NCI-H345 treated with DMSO at 0.1 percent for 48 hours (cell line): ENCODE measurements at regions not wholly inside any gene's neighbourhood (a gene's known extent, or its start where the extent isn't known, plus 50 kb on each side); places are given as distances from the start of the nearest gene placed in this dataset.
"Not testable (repeated sequence)": the region's sequence is repeated elsewhere in the genome, so short reads cannot be mapped to it uniquely, and the experiment has no call there.

Source experiments
- DNase-seq: peaks from one replicate; lab custom pipeline; 2025; ENCODE audit not compliant: unreplicated experiment; lab: John Stamatoyannopoulos, UW

DNA sequence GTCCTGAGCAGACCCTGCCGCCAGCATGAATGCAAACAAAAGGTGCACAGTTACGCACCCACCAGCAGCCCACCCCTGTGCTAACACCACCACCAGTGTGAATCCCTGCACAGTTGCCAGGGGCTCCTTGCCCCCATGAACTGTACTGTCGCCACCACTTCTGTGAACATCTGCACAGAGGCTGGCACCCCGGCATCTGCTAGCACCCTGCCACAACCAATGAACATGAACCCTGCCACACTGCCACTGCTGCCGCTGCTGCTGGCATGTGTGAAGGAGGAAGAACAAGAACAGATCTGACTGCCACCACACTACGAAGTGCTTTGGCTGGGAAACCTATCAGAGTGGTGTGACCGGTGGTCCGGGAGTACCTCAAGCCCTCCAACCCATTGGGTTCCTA lies 261.3 kb downstream of the PARM1 start:
- DNase-seq = no peak

DNA sequence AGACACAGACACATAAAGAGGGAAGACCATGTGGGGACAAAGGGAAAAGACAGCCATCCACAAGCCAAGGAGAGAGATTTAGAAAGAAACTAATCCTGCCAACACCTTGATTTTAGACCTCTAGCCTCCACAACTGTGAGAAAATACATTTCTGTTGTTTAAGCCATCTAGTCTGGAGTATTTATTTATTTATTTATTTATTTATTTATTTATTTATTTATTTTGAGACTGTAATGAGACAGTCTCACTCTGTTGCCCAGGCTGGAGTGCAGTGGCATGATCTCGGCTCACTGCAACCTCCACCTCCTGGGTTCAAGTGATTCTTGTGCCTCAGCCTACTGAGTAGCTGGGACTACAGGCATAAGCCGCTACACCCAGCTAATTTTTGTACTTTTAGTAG lies 259.3 kb downstream of the PARM1 start:
- DNase-seq = not testable (repeated sequence)

DNA sequence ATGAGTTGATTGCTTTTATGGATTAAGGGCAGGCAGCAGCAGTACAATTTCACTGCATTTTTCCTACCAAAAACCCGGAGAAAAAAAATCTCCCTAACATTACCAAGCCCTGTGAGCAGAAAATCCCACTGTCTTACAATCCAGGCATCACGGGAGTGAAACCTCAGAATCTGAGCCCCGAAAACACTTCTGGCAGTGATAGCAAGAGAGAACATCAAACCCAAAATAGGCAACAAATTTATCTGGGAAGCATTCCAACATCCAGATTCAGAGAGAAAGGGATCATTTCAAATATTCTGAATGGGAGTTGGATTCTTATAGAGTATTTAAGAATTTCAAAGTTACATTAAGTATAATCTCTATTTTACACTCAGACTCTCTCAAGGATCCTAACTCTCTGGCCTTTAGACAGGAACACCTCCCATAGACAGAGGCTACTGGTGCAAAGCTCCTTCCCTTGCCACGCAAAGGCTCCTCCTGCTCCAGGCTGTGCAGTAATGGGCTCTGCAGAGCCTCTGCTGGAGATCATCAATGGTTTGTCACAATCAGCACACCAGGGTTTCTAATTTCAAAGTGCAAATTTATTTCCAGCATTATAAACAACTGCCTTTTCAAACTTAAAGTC lies 256.9 kb downstream of the PARM1 start:
- no peak for DNase-seq

DNA sequence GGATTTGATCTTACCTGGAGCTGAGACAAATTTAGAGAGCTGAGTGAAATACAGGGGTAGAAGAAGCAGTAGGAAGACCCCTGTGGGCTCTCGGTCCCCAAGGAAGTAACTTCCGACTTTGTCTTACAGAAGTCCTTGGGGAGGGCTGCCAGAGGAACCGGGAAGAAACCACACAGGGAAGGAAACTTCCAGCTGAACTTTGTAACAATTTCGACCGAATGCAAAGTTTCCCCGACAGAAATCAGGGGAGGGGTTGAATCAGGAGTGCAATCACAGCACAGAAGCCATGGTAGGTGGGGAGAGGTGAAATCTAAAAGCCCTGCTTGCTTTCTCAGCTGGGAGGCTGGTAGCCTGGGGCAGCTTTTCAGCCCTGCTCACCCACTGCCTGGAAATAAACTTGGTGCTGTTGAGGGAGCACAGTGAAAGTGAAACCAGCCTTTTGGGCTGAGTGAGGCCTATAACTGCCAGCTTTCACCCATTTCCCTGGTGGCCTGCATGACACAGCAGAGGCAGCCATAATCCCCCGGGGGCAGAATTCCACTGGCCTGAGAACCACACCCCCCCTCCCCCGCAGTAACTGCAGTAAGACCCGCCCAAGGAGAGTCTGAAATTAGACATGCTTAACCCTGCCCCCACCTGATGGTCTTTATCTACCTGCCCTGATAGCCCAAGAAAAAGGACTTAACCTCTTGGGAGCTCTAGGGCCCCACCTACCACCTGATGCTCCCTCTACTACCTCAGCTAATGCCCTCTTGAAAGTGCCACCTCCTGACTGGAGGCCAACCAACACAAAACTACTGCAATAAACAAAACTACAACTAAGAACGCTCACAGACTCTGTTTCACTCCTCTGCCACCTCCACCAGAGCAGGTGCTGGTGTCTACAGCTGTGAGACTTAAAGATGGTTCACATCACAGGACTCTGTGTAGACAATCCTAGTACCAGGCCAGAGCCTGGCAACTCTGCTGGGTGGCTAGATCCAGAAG lies 248.2 kb downstream of the PARM1 start:
- DNase-seq = no peak

DNA sequence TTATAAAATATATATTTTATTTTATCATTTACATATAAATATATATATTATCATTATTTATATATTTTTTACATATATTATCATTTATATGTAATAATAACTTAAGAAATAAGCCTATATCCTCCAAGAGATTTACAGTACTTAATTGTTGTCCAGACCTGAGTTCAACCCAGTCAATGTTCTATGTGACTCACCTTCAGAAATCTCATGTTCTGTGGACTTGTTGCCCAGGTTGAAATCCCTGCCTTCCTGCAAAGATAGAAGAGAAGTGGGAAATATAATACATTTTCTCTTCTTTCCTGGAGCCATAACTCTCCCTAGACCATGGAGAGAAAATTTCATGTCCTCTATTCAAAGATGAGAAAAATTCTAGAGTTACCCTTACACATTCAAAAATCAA lies 247.3 kb downstream of the PARM1 start:
- DNase-seq = no peak

DNA sequence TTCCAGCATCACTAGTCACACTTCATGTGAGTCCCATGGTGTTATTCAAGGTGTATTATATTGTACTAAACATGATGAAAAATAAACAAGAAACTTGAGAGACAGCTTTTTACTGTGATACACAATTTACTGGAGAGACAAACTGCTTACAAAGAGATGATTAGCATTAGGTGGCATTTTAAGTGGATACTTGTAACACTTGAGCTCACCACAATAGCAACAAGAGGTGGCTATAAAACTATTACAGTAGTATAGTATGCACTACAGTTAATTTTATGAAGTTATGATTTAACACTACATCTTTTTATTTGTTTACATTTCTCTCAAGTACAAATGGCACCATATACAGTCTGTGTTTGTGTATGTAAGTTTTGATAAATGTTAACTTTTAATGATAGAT lies 246.6 kb downstream of the PARM1 start:
- DNase-seq = peak; percentile 37

DNA sequence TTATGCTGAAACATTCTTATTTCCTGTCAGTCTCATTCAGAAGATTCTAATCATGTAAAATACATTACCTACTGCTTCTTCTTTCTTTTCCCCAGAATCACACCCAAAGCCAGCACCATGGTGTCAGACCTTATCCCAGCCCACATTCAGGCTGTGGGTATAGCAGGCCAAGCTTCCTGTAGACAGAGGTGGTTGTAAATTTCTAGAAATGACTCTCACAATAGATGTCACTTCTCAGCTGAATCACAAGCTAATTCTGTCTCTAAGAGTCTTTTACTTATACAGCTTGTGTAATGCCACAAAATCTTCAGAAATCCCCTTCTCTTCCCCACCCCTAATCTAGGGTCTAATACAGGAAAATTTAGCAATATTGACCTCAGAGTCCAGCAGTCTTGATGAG lies 239.6 kb downstream of the PARM1 start:
- DNase-seq = no peak

DNA sequence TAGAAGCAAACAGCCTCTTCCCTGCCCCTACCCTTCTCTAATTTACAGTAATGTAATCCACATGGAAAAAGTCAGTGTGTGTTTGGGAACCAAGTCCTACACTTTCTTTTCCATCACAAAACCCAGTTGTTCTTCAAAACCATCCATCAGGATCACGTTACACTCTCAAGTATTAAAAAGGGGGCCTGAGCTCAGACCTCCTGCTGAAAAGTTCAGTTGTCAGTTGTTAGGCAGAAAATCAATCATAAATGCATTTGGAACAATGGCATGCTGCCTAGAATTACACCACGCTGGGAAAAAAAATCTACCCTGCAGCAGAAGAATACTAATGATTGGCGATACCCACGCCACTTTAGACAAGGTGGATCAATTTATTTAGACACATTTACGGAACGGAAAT lies 236.5 kb downstream of the PARM1 start:
- peak; percentile 3 for DNase-seq

DNA sequence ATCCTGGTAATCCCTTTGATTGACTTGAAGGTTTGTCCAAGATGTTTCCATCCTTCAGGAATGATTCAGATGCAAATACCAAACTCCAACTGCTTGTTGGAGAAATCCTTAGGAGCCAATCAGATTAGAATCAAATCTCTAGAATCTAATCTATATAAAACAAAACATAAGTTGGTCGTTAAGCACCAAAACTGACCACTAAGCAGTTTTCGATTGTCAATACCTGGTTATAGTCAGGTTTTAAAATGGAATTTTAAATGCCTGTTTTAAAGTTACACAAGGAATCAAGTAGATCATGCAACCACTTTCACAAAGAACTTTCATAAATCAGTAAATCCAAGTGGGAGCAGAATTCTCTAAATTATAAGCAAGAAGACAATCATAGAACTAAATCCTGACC lies 236.1 kb downstream of the PARM1 start:
- no peak for DNase-seq

DNA sequence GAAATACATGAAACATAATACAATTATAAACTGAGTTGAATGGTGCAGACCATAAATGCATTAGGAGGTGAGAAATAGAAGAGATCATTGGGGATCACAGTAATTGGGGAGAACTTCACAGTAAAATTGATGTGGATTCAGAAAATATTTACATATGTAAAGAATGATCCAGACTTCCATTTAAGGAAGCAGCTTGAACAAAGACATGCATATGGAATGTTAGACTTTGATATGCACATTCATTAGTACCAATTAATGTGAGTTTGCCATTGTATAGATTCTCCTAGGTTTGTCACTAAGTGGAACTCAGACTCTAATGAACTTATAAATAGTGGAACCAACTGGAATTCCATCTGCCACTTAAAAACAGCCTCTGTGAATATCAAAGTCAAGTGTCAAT lies 235.6 kb downstream of the PARM1 start:
- DNase-seq = no peak

DNA sequence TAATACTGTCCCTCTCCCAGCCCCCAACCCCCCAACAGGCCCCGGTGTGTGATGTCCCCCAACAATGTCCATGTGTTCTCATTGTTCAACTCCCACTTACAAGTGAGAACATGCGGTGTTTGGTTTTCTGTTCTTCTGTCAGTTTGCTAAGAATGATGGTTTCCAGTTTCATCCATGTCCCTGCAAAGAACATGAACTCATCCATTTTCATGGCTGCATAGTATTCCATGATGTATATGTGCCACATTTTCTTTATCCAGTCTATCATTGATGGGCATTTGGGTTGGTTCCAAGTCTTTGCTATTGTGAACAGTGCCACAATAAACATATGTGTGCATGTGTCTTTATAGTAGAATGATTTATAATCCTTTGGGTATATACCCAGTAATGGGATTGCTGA lies 232.2 kb downstream of the PARM1 start:
- DNase-seq = not testable (repeated sequence)

DNA sequence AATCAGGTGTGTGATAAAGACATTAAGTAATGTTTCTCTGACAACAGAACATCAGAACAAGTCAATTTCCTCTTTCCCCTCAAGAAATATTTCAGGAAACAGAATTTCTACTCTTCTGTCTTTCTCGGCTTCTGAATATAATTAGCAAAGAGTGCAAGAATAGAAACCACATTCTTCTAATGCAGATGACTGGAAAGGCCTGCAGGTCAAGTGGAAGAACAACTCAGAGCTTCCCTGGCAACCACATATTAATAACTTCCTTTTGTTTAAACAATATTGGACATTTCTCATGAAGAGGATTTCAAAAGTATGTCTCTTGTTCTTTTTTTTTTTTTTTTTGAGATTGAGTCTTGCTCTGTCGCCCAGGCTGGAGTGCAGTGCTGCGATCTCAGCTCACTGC lies 225.5 kb downstream of the PARM1 start:
- no peak for DNase-seq

DNA sequence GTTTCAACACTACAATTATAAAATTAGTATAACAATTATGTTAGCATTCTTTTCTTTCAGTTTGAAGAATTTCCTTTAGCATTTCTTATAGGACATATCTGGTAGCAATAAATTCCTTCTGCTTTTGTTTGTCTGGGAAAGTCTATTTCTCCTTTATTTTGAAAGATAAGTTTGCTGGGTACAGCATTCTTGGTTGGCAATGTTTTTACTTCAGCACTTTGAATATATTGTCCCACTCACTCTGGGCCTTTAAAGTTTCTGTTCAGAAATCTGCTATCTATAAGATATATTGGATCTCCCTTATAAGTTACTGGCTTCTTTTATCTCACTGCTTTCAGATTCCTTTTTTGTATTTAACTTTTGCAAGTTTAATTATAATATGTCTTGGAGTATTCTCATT lies 222.1 kb downstream of the PARM1 start:
- no peak for DNase-seq

DNA sequence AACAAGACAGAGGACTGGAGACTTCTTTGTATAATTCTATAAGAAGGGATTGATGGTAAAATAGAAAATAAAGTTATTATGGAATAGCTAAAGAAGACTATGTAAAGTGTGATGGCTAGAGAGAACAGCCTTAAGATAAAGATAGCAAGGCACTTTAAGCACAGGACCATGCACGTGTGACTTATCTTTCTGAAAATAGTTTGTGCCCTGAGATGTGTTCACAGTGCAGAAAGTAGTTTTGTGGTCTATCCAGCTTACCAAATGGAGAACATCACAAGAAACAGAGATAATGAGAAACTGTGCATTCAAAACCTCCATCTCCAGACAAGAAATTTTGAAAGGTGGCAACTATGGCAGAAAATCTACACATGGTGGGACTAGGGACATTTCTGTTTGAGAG lies 213.3 kb downstream of the PARM1 start:
- no peak for DNase-seq

DNA sequence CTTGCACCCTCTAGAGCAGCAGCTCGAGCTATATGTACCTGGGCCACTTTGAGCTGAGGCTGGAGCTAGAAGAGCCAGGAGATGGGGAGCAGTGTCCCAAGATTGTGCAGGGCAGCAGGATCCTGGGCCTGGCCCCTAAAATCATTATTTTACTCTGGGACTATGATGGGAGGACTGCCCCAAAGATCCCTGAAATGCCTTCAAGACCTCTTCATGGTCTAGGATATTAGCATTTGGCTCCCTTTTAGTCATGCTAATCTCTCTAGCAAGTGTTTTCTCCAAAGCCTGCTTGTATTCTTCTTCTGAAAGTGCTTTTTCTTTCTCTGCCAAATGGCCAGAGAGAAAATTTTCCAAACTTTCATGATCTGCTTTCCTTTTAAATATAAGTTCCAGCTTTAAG lies 211.6 kb downstream of the PARM1 start:
- DNase-seq = no peak

DNA sequence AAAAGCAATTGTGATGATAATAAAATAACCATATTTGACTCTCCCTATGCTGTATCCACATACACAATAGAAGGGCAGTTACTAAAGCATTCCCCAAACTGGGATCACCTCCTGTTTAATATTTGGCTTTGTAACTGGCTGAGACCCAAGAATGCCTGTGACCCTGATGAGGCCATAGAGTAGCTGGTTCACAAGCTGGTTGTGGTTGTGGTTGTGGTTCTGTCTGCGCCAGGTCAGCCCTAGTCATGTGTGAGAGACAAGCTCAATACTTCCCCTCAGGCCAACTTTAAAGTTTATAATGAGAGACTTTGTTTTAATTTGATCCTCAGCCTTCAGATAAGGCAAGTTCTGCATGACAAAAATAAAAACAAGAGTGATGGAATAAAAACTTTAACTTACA lies 209.9 kb downstream of the PARM1 start:
- no peak for DNase-seq

DNA sequence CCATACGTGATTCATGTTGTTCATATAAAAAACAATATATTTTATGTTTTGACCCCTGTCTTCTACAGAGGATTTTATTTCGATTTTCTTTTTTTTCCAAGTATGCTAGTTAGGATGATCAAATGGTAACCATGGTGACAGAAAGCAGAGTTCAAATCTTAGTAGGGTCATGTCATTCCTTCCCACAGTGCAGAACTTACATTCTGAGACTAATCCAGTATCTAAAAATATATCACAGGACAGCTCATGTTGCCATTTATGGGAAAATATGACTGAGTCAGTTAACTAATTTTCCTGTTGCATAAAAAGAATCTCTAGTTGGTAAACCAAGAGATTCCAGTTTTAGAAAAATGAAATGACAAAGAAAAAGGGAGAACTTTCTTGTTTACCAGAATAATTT lies 209.5 kb downstream of the PARM1 start:
- no peak for DNase-seq

DNA sequence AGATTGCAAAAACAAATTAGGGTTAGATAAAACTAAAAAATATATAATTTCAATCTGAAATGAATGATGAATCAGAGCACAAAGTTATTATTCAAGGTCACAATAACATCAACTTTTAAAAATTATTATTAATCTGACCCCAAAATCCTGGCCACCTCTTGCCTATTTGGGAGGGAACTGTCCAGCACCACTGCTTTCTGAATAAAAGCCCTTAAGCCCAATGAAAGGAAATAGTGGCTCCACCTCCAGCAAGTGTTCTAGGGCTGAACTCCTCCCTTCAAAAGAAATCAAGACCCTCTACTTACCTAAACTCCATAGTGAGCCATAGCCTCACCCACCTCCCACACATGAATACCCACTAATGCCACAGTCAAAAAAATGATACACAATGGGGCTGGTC lies 208.2 kb downstream of the PARM1 start:
- no peak for DNase-seq

DNA sequence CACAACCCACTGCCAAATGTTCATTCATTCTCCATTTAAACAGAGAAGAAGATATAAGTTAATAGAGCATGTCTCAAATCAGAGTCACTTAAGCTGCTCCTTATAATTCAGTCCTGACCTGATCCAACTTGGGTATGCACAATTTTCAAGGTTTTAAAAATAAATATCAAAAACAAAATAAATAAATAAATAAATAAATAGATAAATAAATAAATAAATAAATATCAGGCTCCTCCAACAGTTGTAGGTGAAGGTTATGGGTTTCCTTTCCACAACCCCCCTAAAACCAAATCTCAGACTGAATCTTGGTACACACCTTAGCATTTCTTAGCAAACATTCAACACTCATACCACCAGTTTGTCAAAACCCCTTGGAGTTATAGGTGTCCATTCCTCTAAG lies 204.4 kb downstream of the PARM1 start:
- DNase-seq = no peak

DNA sequence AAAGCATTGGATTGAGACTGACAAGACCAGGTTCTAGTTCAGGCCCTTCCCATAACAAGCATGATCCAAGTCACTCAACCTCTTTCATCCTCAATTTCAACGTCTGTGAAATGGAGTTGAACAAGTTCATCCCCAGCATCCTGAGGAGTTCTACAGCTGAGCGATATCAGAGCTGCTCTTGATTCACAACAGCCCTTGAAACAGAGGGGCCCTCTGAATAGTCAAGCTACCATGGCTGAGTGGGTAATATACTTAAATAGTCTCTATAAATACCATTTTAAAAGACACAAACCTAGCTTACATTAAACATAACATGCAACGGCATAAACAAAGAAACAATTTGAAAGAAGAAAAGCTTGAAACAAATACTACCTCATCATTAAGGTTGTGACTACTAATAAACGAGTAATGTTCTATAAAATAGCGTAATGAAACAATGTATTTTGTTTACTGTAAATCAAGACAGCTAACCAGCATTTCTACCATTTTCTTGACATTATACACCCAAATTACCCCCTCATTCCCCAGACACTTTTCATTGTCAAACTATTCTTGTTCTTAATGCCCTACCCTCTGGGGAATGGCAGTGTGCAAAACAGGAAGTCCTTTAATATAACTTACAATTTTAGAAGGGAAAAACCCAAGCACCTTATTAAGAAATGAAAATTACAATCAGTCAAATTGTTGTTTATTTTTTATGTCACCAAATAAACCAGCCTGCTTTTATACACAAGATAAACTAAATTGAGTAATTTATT lies 202.3 kb downstream of the PARM1 start:
- no peak for DNase-seq

DNA sequence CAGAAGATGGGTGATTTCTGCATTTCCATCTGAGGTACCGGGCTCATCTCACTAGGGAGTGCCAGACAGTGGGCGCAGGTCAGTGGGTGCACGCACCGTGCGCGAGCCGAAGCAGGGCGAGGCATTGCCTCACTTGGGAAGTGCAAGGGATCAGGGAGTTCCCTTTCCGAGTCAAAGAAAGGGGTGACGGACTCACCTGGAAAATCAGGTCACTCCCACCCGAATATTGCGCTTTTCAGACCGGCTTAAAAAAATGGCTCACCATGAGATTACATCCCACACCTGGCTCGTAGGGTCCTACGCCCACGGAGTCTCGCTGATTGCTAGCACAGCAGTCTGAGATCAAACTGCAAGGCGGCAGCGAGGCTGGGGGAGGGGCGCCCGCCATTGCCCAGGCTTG lies 194.0 kb downstream of the PARM1 start:
- not testable (repeated sequence) for DNase-seq

DNA sequence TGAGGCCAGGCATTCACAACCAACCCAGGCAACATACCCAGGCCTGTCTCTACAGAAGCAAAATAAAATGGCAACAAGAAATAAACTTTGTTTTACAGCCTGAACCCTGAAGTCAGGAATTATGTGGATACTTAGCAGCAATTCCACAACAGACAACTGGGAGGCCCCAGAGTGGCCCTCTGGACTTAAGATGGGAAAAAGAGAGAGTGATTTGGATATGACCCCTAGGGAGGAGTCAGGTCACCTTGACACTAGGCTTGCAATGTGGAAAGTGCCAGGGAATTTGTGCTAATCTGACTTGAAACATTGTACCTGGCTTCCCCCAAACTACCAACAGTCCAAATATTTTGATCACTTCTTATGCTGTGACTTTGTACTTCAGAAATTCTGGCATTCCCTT lies 193.1 kb downstream of the PARM1 start:
- no peak for DNase-seq
